ENCODE measurements at regions not wholly inside any gene's neighbourhood (a gene's known extent, or its start where the extent isn't known, plus 50 kb on each side); places are given as distances from the start of the nearest gene placed in this dataset.

GRCh38 chr3:109903100-109903499 lies 565.8 kb upstream of the DPPA4 start:
- no peak for DNase-seq (ENCODE audit: low spot score)

DNA sequence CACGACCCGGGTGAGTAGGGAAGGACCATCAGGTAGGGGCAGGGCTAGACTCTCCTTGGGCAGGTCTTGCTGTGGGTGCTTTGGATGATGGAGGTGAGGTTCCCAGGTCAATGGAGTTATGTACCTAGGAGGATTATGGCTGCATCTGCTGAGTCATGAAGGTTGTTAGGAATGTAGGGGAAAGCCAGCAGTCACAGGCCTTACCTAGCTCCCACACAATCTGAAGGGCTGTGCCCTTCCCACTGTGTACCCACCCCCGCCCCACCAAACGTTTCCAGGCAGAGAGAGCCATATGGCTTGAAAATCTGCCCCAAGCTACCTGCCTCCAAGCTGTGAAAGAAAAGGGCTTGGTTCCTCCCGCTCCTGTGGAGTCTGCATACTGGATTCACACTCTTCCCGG lies 573.4 kb upstream of the DPPA4 start:
- no peak for DNase-seq (ENCODE audit: low spot score)

DNA sequence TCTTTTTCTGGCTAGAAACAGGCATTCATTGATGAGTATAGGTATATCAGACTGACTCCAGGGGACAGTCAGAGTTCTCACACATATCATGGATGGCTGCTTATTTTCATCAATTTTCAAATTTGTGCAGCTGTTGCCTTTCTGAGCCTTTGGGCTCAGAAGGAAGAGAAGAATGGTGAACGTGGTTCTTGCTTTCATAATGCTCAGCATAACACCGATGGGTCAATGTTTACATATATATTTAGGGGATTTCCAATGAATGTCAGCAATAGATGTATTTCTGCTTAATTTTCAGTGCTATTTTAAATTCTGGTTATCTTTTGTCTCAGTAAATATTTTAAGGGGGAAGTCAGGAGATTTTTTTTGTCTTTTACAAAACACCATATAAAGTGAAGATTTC lies 581.4 kb upstream of the DPPA4 start:
- no peak for DNase-seq (ENCODE audit: low spot score)

DNA sequence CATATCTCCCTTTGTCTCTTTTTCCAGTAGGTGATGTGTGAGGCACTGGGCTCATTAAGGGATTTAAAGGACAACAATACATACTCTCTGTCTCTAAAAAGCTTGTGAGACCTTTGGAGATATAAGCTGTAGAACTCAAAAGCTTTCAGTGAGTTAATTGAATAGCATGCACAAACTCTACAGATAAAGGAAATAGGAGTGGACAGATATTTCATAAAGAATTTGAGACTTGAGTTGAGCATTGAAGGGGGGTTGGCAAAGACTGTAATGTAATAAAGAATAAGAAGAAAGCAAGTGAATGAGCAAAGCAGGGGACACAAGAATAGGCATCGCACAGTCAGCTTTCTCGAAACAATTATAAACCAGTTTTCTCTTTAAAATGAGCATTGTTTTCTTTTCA lies 583.4 kb upstream of the DPPA4 start:
- no peak for DNase-seq (ENCODE audit: low spot score)

DNA sequence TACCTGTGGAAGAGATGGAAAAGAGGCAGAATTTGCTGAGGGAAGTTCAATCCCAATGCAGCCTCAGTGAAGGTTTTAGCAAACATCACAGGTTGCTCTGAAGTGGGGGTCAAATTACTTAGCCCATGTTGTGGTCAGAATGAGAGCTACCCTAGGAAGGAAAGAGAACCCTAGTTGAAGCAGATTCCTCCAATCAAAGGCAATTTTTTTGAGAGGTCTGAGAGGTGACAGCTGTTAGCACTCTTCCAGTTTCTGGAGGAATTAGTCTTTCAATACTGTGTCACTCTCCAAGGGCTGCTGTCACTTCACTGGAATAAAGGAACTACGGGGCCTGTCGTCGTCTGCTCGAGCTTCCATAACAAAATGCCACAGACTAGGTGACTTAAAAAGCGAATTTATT lies 584.2 kb upstream of the DPPA4 start:
- no peak for DNase-seq (ENCODE audit: low spot score)

GRCh38 chr3:109922856-109923255 lies 585.5 kb upstream of the DPPA4 start:
- DNase-seq (ENCODE audit: low spot score): no peak

GRCh38 chr3:109923431-109923830 lies 586.1 kb upstream of the DPPA4 start:
- no peak for DNase-seq (ENCODE audit: low spot score)

GRCh38 chr3:109924196-109924595 lies 586.9 kb upstream of the DPPA4 start:
- no peak for DNase-seq (ENCODE audit: low spot score)

DNA sequence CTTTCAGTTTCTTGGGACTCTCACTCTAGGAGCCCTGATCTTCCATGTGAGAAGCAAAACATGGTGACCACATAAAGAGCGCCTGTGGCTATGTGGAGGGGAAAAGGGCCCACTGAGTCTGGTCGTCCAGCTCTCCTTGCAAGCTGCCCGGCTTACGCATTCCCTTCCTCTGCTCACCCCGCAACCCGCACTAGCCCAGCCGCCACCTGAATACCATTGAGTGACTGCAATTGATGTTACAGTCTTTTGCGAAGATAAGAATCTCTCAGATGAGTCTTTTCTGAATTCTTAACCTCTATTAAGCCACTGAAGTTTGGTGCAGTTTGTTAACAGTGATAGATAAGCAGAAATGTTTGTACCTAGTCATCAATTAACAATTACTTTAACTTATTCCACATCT lies 589.0 kb upstream of the DPPA4 start:
- no peak for DNase-seq (ENCODE audit: low spot score)

- DNase-seq (ENCODE audit: low spot score): peak; percentile 7
These were observed 589.8 kb upstream of the DPPA4 start for GRCh38 chr3:109927161-109927560.

- no peak for DNase-seq (ENCODE audit: low spot score)
These were observed 590.4 kb upstream of the DPPA4 start for GRCh38 chr3:109927726-109928125.

GRCh38 chr3:109930582-109930981 lies 593.2 kb upstream of the DPPA4 start:
- no peak for DNase-seq (ENCODE audit: low spot score)

DNA sequence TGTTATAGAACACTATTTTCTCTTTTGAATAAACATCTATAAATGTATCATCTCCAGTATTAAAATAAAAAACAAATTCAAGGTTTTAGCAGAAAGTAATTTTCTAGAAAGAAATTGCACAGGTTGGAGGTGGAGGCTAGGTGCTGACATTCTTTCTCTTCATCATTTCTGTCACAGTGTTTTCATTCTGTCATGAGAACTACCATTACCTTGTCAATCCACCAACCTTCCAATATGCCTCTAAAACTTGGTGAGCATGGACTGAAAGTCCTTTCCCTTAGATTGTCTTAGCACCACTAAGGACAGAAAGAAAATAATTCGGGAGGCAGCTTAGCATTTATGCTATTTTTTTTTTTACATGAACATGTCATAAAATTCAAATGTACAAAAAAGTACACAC lies 596.2 kb upstream of the DPPA4 start:
- no peak for DNase-seq (ENCODE audit: low spot score)

DNA sequence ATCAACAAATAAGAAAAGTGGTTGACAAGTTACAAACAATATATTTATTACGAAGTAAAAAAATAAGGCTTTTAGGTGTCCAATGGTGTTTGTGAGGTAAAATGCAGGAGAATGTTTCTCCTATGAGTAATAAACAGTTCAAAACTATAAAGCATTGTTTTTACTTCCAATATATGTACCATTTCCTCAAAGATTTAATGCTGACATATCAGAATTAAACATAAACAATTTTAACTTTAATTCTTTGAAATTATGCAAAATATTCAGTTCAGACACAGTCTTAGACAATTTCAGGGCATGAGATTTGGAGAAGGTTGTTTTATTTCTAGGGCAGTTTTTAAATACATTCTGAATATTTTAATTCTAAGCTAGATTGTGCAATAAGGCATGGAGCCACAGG lies 602.5 kb upstream of the DPPA4 start:
- DNase-seq (ENCODE audit: low spot score): no peak

GRCh38 chr3:109943181-109943580 lies 605.8 kb upstream of the DPPA4 start:
- no peak for DNase-seq (ENCODE audit: low spot score)

DNA sequence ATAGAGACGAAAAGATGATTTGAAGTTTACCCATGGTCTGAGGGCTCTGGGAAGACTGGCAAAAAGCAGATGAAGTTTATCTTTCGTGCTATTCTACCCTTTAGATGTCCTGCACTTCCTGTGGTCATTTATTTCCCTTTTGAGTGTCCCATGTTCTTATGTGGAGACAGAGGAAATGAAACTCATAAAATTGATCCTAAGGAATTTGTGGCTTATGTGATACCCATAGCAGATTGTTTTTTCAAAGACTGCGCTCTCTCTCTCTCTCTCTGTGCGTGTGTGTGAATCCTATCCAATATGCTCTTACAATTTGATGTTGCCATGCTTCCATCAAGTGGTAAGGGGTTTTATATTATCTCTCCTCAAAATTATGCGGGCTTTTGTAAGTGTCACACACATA lies 607.5 kb upstream of the DPPA4 start:
- DNase-seq (ENCODE audit: low spot score): no peak

DNA sequence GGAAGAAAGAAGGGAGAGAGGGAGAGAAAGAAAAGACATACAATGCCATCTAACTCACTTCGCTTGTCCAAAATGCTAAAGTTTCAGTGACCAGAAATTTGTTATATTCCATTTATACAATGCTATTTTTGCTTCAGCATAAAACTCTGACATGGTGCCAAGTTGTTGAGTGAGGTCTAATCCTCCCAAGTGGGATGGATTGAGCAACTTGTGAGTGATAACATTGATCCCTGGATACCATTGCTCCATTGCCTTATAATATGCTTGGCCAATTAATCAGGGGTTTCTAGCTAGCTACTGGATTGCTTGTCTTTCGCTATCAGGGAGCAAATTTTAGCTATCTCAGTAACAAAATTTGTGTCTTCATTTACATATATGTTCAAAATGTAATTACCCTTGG lies 615.6 kb upstream of the DPPA4 start:
- no peak for DNase-seq (ENCODE audit: low spot score)

GRCh38 chr3:109963831-109964230 lies 626.5 kb upstream of the DPPA4 start:
- DNase-seq (ENCODE audit: low spot score): no peak

GRCh38 chr3:109973733-109974132 lies 636.4 kb upstream of the DPPA4 start:
- DNase-seq (ENCODE audit: low spot score): no peak

DNA sequence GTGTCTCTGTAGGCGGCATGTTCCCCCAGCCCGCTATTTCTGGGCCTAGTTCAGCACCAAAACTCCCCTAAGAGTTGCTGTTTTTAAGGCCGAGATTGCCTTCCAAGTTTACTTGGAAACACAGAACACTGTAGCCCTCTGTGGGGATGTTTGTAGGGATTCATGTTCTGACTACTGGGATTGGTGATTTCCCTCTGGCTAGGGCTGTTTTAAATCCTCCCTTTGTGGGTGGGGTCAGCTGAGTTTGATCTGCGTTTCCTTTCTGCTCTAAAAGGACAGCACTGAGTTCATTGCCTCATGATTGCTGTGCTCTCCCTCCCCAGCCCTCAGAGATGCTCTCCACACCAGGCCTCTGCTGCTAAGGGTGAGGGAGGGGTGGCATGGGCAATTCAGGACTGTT lies 640.6 kb upstream of the DPPA4 start:
- no peak for DNase-seq (ENCODE audit: low spot score)

DNA sequence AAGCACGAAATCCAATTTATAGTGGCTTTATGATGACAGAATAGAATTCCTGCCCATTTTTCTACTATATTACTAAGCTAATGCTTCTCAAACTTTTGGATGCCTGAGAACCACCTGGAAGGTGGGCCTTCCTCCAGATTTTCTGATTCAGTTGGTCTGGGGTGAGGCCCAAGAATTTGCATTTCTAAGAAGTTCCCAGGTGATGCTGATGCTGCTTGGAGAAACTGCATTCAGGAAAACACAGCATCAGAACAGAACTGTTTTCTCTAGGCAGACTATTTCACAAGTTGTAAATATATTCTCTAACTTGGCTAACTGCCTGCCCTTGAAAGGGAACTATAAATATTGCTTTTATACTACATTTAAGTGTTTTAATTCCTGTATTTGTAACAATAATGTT lies 644.9 kb upstream of the DPPA4 start:
- DNase-seq (ENCODE audit: low spot score): no peak

DNA sequence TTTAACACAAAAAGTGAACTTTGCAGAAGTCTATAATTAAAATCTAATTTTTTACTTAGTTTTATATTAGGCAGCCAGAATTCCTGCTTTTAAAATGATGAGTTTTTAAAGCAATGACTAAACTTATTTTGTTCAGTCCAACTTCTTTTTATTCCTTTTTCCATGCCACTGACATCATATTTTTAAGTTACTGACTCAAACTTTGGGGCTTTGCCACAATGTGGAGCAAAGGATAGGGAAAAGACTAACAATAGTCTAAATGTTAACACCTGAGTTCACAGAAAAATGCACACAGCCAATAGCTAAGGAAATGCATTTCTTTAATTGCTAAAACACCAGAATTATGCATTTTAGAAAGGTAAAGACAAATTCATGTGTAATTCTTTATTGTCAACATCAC lies 647.6 kb upstream of the DPPA4 start:
- no peak for DNase-seq (ENCODE audit: low spot score)

GRCh38 chr3:109985943-109986555 lies 648.7 kb upstream of the DPPA4 start:
- no peak for DNase-seq (ENCODE audit: low spot score)

DNA sequence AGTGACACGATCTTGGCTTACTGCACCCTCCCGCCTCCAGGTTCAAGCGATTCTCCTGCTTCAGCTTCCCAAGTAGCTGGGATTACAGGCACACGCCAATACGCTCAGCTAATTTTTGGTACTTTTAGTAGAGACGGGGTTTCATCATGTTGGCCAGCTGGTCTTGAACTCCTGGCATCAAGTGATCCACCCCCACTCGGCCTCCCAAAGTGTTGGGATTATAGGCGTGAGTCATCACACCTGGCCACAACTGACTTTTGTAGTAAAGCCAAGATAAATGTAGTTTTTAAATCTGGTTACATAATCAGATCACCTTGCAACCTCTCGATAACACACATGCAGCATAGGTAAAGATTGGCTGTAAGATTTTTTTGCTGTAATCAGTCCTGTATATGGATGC lies 657.5 kb upstream of the DPPA4 start:
- DNase-seq (ENCODE audit: low spot score): no peak

DNA sequence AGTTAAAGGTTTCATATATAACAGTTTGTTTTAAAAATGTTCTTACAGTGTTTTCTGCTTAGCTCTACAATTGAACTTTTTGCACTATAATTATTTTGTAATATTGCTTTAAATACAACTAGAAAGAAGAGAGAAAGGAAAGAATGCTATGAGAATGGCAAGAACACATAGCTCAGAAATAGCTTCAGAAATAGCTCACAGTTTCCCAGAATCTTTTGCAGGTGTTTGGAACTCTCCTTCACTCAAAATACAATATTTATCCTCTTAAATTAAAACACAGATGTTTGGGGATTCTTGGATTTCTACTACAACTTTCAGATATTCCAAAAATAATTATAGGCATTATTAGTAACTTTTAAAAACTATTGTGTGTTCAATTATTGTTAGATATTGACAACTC lies 658.0 kb upstream of the DPPA4 start:
- DNase-seq (ENCODE audit: low spot score): no peak

Data from kidney capillary endothelial cell (primary cell).